ENCODE measurements at regions not wholly inside any gene's neighbourhood (a gene's known extent, or its start where the extent isn't known, plus 50 kb on each side); places are given as distances from the start of the nearest gene placed in this dataset.

DNA sequence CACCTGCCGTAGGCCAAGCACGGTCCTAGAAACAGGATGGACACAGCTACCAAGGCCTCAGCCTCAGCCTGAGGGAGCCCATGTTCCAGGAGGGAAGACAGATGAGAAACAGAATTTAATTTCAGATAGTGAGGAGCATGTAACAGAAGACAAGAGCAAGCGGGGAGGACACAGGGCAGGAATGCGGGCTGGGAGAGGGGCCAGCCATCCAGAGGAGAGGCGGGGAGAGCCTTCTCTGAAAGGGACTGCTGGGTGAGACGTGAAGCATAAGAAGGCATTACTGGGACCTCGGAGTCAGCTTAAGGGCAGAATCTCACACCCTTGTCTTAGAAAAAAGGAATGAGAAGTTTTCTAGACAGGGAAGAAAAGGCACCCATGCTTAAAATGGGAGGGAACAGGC is 271.7 kb upstream of the NSMCE3 start:
- TF ChIP-seq CTCF (IDR thresholded peaks at IDR 0.05; ENCODE audit: borderline replicate concordance, extremely low read depth, low read length, poor library complexity, severe bottlenecking) = no peak
- no peak for TF ChIP-seq EZH2 (IDR thresholded peaks at IDR 0.05; ENCODE audit: borderline replicate concordance, low read depth, low read length, severe bottlenecking)
- no peak for ATAC-seq (ENCODE audit: insufficient read depth, low read depth)

DNA sequence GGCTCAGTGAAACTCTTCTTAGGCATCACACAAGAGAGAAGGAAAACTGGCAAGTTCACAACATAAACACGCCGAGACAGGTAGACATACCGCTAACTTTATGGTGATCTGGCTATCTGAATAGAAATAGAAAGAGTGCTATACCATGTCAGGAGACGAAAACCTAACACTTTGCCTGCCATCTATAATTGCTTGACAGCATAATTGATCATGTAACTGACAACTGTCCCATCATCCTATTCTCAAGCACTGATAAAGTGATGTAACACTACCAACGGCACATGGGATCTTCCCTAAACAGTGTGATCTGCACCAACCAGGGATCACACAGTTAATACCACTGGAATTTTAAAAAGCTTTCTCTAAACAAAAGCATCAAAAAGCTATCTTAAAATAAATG is 270.9 kb upstream of the NSMCE3 start:
- no peak for ATAC-seq (ENCODE audit: insufficient read depth, low read depth)
- H3K4me2 ChIP-seq (ENCODE audit: insufficient read depth, low read length) = no peak overlapping the region
- no peak overlapping the region; the same call in 1 of the 2 replicates for H2AFZ ChIP-seq (ENCODE audit: low read depth, low read length)
- H4K20me1 ChIP-seq (ENCODE audit: insufficient read depth, low read length) = no peaks in the 10 kb centered on the region
- H3K79me2 ChIP-seq (ENCODE audit: insufficient read depth, low read length) = no peaks in the 10 kb centered on the region
- no peaks in the 10 kb centered on the region for H3K27me3 ChIP-seq (ENCODE audit: insufficient read depth, low read length, poor library complexity)
- no peaks in the 10 kb centered on the region for H3K36me3 ChIP-seq (ENCODE audit: insufficient read depth, low read length)
- no peak overlapping the region for H3K4me3 ChIP-seq (ENCODE audit: low read depth in 1 of 2, low read length in 2 of 2)
- TF ChIP-seq CTCF (IDR thresholded peaks at IDR 0.05; ENCODE audit: borderline replicate concordance, extremely low read depth, low read length, poor library complexity, severe bottlenecking) (no peak), EZH2 (IDR thresholded peaks at IDR 0.05; ENCODE audit: borderline replicate concordance, low read depth, low read length, severe bottlenecking) (no peak)
- DNase-seq = no peak
- H3K4me1 ChIP-seq (ENCODE audit: insufficient read depth, low read length) = no peaks in the 10 kb centered on the region
- H3K27ac ChIP-seq (ENCODE audit: low read length) = no peak overlapping the region
- H3K9ac ChIP-seq (ENCODE audit: low read depth, low read length) = no peak overlapping the region
- H3K9me3 ChIP-seq (ENCODE audit: insufficient read depth, low read length, severe bottlenecking) = no peaks in the 10 kb centered on the region

More for the DNA sequence above, 271.7 kb upstream of the NSMCE3 start:
- Histone ChIP-seq H3K4me1 (ENCODE audit: insufficient read depth, low read length) (no peaks in the 10 kb centered on the region), H3K79me2 (ENCODE audit: insufficient read depth, low read length) (no peaks in the 10 kb centered on the region), H4K20me1 (ENCODE audit: insufficient read depth, low read length) (no peaks in the 10 kb centered on the region), H3K4me2 (ENCODE audit: insufficient read depth, low read length) (no peak overlapping the region), H3K36me3 (ENCODE audit: insufficient read depth, low read length) (no peaks in the 10 kb centered on the region), H3K27ac (ENCODE audit: low read length) (no peak overlapping the region), H3K27me3 (ENCODE audit: insufficient read depth, low read length, poor library complexity) (no peaks in the 10 kb centered on the region), H2AFZ (ENCODE audit: low read depth, low read length) (no peak overlapping the region), H3K9ac (ENCODE audit: low read depth, low read length) (no peak overlapping the region), H3K9me3 (ENCODE audit: insufficient read depth, low read length, severe bottlenecking) (no peaks in the 10 kb centered on the region), H3K4me3 (ENCODE audit: low read depth in 1 of 2, low read length in 2 of 2) (no peak overlapping the region)
- DNase-seq = no peak

DNA sequence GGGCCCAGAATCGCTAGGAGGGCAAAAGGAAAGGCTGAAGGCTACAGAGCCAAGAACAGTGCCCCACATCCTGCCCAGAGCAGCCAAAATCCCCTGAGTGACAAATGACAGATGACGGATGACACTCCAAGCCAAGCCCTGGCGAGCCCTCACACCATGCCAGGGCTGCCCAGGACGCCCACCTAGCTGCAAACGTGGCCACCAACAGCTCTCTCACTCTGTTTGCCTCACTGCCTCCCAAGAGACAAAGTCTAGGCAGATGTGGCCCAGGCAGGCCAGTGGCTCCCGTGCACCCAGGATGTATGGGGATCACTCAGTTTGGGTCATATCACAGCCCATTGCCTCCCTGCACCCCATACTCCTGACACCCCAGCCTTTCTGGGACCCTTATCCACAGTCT is 270.1 kb upstream of the NSMCE3 start:
- no peak overlapping the region for H3K27ac ChIP-seq (ENCODE audit: low read length)
- H3K79me2 ChIP-seq (ENCODE audit: insufficient read depth, low read length) = no peaks in the 10 kb centered on the region
- DNase-seq (no peak), ATAC-seq (ENCODE audit: insufficient read depth, low read depth) (no peak)
- H3K4me3 ChIP-seq (ENCODE audit: low read depth in 1 of 2, low read length in 2 of 2) = no peak overlapping the region
- H3K36me3 ChIP-seq (ENCODE audit: insufficient read depth, low read length) = no peaks in the 10 kb centered on the region
- no peak overlapping the region for H3K4me2 ChIP-seq (ENCODE audit: insufficient read depth, low read length)
- H3K9me3 ChIP-seq (ENCODE audit: insufficient read depth, low read length, severe bottlenecking) = no peaks in the 10 kb centered on the region
- no peak for TF ChIP-seq EZH2 (IDR thresholded peaks at IDR 0.05; ENCODE audit: borderline replicate concordance, low read depth, low read length, severe bottlenecking)
- no peak for TF ChIP-seq CTCF (IDR thresholded peaks at IDR 0.05; ENCODE audit: borderline replicate concordance, extremely low read depth, low read length, poor library complexity, severe bottlenecking)
- H4K20me1 ChIP-seq (ENCODE audit: insufficient read depth, low read length) = no peaks in the 10 kb centered on the region
- no peak overlapping the region for H3K9ac ChIP-seq (ENCODE audit: low read depth, low read length)
- no peaks in the 10 kb centered on the region for H3K27me3 ChIP-seq (ENCODE audit: insufficient read depth, low read length, poor library complexity)
- no peaks in the 10 kb centered on the region for H3K4me1 ChIP-seq (ENCODE audit: insufficient read depth, low read length)
- no peak overlapping the region for H2AFZ ChIP-seq (ENCODE audit: low read depth, low read length)

DNA sequence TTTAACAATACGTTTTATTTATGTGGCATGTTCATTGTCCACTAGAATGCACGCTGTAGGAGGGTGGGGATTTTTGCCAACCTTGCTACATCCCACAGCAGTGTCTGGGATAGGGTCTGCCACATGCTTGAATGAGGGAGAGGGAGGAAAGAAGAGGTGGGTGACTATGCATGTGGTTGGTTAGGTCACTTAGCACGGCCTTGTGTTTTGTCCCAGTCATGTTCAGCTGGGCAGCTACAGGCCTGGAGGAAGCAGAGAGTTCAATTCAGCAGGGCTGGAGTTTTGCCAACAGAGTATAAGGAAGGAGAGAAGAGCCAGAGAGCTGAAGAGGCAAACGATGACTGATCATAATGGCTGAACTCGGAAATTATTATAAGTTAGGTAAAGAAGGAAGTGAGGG is 268.4 kb upstream of the NSMCE3 start:
- Histone ChIP-seq H3K9ac (ENCODE audit: low read depth, low read length) (no peak overlapping the region), H3K36me3 (ENCODE audit: insufficient read depth, low read length) (no peaks in the 10 kb centered on the region), H3K4me1 (ENCODE audit: insufficient read depth, low read length) (no peaks in the 10 kb centered on the region), H4K20me1 (ENCODE audit: insufficient read depth, low read length) (no peaks in the 10 kb centered on the region), H3K27ac (ENCODE audit: low read length) (no peak overlapping the region), H3K79me2 (ENCODE audit: insufficient read depth, low read length) (no peaks in the 10 kb centered on the region), H3K27me3 (ENCODE audit: insufficient read depth, low read length, poor library complexity) (no peaks in the 10 kb centered on the region), H3K9me3 (ENCODE audit: insufficient read depth, low read length, severe bottlenecking) (no peaks in the 10 kb centered on the region), H2AFZ (ENCODE audit: low read depth, low read length) (no peak overlapping the region), H3K4me2 (ENCODE audit: insufficient read depth, low read length) (no peak overlapping the region), H3K4me3 (ENCODE audit: low read depth in 1 of 2, low read length in 2 of 2) (no peak overlapping the region)
- ATAC-seq (ENCODE audit: insufficient read depth, low read depth) (no peak), DNase-seq (no peak)
- TF ChIP-seq CTCF (IDR thresholded peaks at IDR 0.05; ENCODE audit: borderline replicate concordance, extremely low read depth, low read length, poor library complexity, severe bottlenecking) (no peak), EZH2 (IDR thresholded peaks at IDR 0.05; ENCODE audit: borderline replicate concordance, low read depth, low read length, severe bottlenecking) (no peak)
